HEK293T (cell line): ENCODE measurements at regions not wholly inside any gene's neighbourhood (a gene's known extent, or its start where the extent isn't known, plus 50 kb on each side); places are given as distances from the start of the nearest gene placed in this dataset.
"Not testable (repeated sequence)": the region's sequence is repeated elsewhere in the genome, so short reads cannot be mapped to it uniquely, and the experiment has no call there.

Experiments
- CTCF ChIA-PET: fragments of 350-600 bp; formaldehyde crosslinking; extraction: SDS; loops from one replicate; lab custom pipeline; 2021; ENCODE audit warnings: antibody characterized with exemption, inconsistent platforms; lab: Yijun Ruan, JAX
- POLR2A ChIA-PET: fragments of 350-600 bp; formaldehyde crosslinking; extraction: SDS; loops from one replicate; lab custom pipeline; 2020; ENCODE audit warnings: antibody characterized with exemption, inconsistent platforms; lab: Yijun Ruan, JAX
- DNase-seq: peaks from one replicate; pipeline ENCODE4 v3.0.0; 2012; ENCODE audit warnings: mixed read lengths; ENCODE audit errors: extremely low spot score
- ARNT ChIP-seq: fragments of 450-650 bp; IDR thresholded peaks from 2 replicates; pipeline ENCODE4 v1.6.1; 2017; ENCODE audit warnings: mild to moderate bottlenecking
- BHLHE40 ChIP-seq: fragments of 450-650 bp; IDR thresholded peaks from 2 replicates; pipeline ENCODE4 v1.6.1; 2016; ENCODE audit warnings: mild to moderate bottlenecking, moderate library complexity, borderline replicate concordance
- CTBP1 ChIP-seq: fragments of 450-650 bp; IDR thresholded peaks from 2 replicates; pipeline ENCODE4 v1.6.1; 2016; ENCODE audit warnings: borderline replicate concordance
- ELF4 ChIP-seq: fragments of 450-650 bp; IDR thresholded peaks from 2 replicates; pipeline ENCODE4 v1.6.1; 2017; ENCODE audit warnings: antibody characterized with exemption
- FOXA1 ChIP-seq: fragments of 450-650 bp; IDR thresholded peaks from 2 replicates; pipeline ENCODE4 v1.6.1; 2016; ENCODE audit warnings: mild to moderate bottlenecking
- FOXK2 ChIP-seq: fragments of 450-650 bp; IDR thresholded peaks from 2 replicates; pipeline ENCODE4 v1.6.1; 2016; ENCODE audit warnings: mild to moderate bottlenecking
- FOXM1 ChIP-seq: fragments of 450-650 bp; IDR thresholded peaks from 2 replicates; pipeline ENCODE4 v1.6.1; 2017; ENCODE audit warnings: mild to moderate bottlenecking, borderline replicate concordance
- HDGF ChIP-seq: fragments of 450-650 bp; IDR thresholded peaks from 2 replicates; pipeline ENCODE4 v1.6.1; 2017; ENCODE audit warnings: antibody characterized with exemption, borderline replicate concordance
- L3MBTL2 ChIP-seq: fragments of 450-650 bp; conservative IDR thresholded peaks from 2 replicates; pipeline ENCODE4 v1.6.1; 2016; ENCODE audit warnings: mild to moderate bottlenecking
- LEF1 ChIP-seq: fragments of 450-650 bp; IDR thresholded peaks from 2 replicates; pipeline ENCODE4 v1.6.1; 2017; ENCODE audit warnings: mild to moderate bottlenecking, borderline replicate concordance
- NFRKB ChIP-seq: fragments of 450-650 bp; IDR thresholded peaks from 2 replicates; pipeline ENCODE4 v1.6.1; 2016; ENCODE audit warnings: mild to moderate bottlenecking, moderate library complexity
- SP1 ChIP-seq: fragments of 450-650 bp; IDR thresholded peaks from 2 replicates; pipeline ENCODE4 v1.6.1; 2017
- SUZ12 ChIP-seq: fragments of 450-650 bp; IDR thresholded peaks from 2 replicates; pipeline ENCODE4 v1.6.1; 2016; ENCODE audit warnings: mild to moderate bottlenecking
- TARDBP ChIP-seq: fragments of 450-650 bp; IDR thresholded peaks from 2 replicates; pipeline ENCODE4 v1.6.1; 2016
- ZNF384 ChIP-seq: fragments of 450-650 bp; IDR thresholded peaks from 2 replicates; pipeline ENCODE4 v1.6.1; 2016
- TF ChIP-seq, protein P1 (sequence below): fragments of 450-650 bp; IDR thresholded peaks from 2 replicates; pipeline ENCODE4 v1.6.1; 2016

DNA sequence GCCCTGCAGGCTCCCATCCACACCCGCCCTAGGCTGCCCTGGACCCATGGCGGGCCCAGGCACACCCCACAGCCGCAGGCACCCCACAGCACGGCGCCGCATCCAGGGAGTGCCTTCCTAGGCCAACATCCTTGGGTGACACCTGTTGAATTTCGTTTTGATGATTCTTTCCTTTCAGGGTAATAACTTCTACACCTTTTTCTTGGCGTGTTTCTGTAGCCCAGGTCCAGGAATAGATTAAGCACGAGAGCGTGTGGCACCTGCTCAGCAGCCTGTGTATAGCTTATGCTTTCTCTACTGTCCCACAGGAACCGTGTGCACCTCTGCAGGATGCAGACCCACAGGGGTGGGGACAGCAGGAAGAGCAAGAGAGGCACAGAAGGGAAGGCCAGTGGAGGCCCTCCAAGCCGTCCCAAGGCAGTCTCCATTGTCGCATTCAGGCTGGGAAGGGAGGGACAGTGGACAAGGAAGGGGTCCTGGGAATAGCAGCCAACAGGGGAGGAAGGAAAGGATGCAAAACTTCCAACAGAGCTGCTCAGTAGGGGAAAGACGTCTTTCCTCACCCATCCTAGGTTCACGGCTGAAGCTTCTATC, 118.1 kb upstream of the AFDN start:
- POLR2A ChIA-PET, result no interaction called here
- TF ChIP-seq LEF1 (no peak), ZNF384 (no peak), NFRKB (no peak)

DNA sequence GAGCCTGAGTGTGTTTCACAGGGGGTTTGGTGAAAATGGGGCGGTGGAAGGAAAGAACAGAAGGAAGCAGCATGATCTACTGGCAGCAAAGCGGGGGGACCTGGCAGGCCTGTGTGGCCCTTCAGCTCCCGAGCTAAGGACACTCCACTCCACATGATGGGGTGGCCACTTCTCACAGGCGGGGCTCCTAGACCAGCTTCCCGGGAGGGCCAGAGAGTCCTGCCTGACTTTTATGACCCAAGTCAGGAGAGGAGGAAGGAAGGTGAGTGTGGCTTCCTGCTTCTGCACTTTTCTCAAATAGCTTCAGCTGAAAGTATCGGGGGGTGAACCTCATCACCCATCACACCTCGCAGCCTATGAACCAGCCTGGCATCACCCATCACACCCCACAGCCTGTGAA, 117.5 kb upstream of the AFDN start:
- ChIA-PET POLR2A (no interaction called here), CTCF (interaction anchor here (1.1 kb wide), 1 partner anchor 10 kb away, joined by 3 read pairs; no protein-coding TSS in a partner anchor)

More for the DNA sequence above, 118.1 kb upstream of the AFDN start:
- CTCF ChIA-PET, result interaction anchor here (1.1 kb wide), 1 partner anchor 10 kb away, joined by 3 read pairs; no protein-coding TSS in a partner anchor
- no peak for DNase-seq

DNA sequence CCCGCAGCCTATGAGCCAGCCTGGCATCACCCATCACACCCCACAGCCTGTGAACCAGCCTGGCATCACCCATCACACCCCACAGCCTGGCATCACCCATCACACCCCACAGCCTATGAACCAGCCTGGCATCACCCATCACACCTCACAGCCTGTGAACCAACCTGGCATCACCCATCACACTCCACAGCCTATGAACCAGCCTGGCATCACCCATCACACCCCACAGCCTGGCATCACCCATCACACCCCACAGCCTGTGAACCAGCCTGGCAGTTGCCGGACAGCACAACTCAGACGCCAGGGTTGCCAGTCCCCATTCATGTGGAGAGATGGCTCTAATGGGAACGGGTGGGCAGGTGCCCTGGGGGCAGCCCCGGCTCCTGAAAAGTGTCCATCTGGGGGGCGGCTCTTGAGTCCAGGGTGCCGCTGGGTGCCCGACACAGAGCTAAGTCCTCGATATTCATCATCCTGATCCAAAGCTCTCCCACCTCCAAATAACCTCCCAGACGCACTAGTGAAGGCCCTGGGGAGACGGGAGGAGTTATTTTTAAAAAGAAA, 116.9 kb upstream of the AFDN start:
- DNase-seq, CTCF ChIA-PET, POLR2A ChIA-PET: not testable (repeated sequence)

More for the DNA sequence above, 117.5 kb upstream of the AFDN start:
- DNase-seq, result no peak
- TF ChIP-seq, protein P1, sequence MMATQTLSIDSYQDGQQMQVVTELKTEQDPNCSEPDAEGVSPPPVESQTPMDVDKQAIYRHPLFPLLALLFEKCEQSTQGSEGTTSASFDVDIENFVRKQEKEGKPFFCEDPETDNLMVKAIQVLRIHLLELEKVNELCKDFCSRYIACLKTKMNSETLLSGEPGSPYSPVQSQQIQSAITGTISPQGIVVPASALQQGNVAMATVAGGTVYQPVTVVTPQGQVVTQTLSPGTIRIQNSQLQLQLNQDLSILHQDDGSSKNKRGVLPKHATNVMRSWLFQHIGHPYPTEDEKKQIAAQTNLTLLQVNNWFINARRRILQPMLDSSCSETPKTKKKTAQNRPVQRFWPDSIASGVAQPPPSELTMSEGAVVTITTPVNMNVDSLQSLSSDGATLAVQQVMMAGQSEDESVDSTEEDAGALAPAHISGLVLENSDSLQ, result no peak
- TF ChIP-seq ZNF384, result no peak
- TF ChIP-seq ELF4, result no peak
- TF ChIP-seq ARNT, result no peak
- no peak for TF ChIP-seq FOXA1
- TF ChIP-seq TARDBP, result no peak
- TF ChIP-seq L3MBTL2, result no peak

GRCh38 chr6:167710363-167710920, 116.3 kb upstream of the AFDN start:
- DNase-seq, result no peak
- POLR2A ChIA-PET, result no interaction called here
- no peak for TF ChIP-seq LEF1
- CTCF ChIA-PET, result no interaction called here

- DNase-seq, result no peak
- ChIA-PET POLR2A (no interaction called here), CTCF (no interaction called here)
- TF ChIP-seq LEF1, result no peak
- no peak for TF ChIP-seq SP1
- no peak for TF ChIP-seq L3MBTL2
- TF ChIP-seq BHLHE40, result no peak
- no peak for TF ChIP-seq ZNF384
- no peak for TF ChIP-seq CTBP1
- TF ChIP-seq TARDBP, result no peak
- no peak for TF ChIP-seq ARNT
- no peak for TF ChIP-seq SUZ12
- no peak for TF ChIP-seq FOXK2
- TF ChIP-seq, protein P1, result no peak
- TF ChIP-seq FOXA1, result no peak
- TF ChIP-seq ELF4, result no peak
- TF ChIP-seq FOXM1, result no peak
- no peak for TF ChIP-seq NFRKB
- TF ChIP-seq HDGF, result no peak
Measured at GRCh38 chr6:167711211-167711610, 115.5 kb upstream of the AFDN start.

GRCh38 chr6:167711768-167712730, 114.7 kb upstream of the AFDN start:
- ChIA-PET POLR2A (no interaction called here), CTCF (no interaction called here)
- TF ChIP-seq ARNT, result no peak
- no peak for TF ChIP-seq FOXM1
- no peak for TF ChIP-seq CTBP1
- no peak for TF ChIP-seq FOXA1
- no peak for TF ChIP-seq L3MBTL2
- no peak for TF ChIP-seq ELF4
- no peak for DNase-seq

DNA sequence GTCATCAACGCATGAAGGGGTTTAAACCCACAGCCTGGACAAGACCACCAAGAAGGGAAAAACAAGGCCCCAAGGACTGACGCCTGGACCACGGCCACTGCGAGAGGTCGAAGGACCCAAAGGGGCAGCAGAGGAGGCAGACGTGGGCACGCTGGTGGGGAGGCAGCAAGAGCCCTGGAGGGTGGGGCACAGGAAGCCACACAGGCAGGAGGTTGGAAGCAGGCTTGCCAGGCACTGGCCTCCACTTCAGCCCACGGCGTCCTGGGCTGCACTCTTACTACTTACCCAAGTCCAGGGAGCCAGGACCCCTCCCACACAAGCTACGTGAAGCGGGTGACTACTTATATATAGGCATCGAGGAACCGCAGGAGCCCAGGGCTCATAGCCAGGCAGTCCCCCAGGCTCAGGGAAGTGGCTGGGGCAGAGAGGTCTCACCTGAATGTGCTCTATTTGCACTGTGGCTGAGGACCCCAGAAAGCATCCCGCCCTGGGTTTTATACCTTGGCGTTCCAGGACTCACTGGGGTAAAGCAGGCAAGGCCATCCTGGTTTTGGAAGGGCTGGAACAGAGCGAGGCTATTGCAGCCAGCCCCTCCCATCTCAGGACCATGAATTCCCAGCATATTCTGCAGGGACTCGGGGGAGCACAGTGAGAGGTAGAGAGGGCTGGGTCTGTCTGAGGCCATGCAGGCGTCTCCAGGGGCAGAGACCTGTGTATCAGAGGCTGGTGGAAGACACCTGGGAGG, 113.8 kb upstream of the AFDN start:
- CTCF ChIA-PET, result no interaction called here
- POLR2A ChIA-PET, result no interaction called here
- no peak for DNase-seq
- TF ChIP-seq, protein P1, result no peak
- TF ChIP-seq NFRKB, result no peak
- no peak for TF ChIP-seq SUZ12
